AG10803 (cell line): ENCODE measurements at regions not wholly inside any gene's neighbourhood (a gene's known extent, or its start where the extent isn't known, plus 50 kb on each side); places are given as distances from the start of the nearest gene placed in this dataset.

ENCODE experiments used
- DNase-seq: peaks from one replicate; pipeline ENCODE4 v3.0.0; 2010; ENCODE audit warnings: low read depth
- H3K4me3 ChIP-seq: 2 replicates; pipeline ENCODE4 v1.5.1; 2011; ENCODE audit warnings: mild to moderate bottlenecking, low read length, control low read depth
- TF ChIP-seq, protein P1 (sequence below): conservative IDR thresholded peaks from 2 replicates; pipeline ENCODE4 v1.5.1; 2011; ENCODE audit warnings: mild to moderate bottlenecking, low read length, control low read depth, inconsistent platforms

DNA sequence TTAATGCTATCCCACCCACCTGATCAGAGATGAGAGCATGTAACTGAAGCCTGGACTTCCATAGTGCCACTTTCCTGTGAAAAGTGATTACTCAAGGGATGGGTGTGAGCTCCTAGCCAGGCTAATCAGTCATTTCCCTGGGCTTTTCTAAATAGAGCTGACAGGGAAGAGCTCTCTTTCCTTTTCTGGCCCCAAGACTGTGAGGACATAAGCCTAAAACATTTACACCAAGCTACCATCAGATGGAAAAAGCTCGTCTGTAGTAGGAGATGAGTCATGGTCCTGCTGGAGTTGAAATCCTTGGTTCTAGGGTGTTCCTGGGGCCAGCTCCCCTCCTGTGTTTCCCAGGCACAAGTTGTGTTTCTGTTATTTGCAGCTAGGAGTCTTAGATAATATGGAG, 52.4 kb upstream of the NDP start:
- TF ChIP-seq, protein P1, sequence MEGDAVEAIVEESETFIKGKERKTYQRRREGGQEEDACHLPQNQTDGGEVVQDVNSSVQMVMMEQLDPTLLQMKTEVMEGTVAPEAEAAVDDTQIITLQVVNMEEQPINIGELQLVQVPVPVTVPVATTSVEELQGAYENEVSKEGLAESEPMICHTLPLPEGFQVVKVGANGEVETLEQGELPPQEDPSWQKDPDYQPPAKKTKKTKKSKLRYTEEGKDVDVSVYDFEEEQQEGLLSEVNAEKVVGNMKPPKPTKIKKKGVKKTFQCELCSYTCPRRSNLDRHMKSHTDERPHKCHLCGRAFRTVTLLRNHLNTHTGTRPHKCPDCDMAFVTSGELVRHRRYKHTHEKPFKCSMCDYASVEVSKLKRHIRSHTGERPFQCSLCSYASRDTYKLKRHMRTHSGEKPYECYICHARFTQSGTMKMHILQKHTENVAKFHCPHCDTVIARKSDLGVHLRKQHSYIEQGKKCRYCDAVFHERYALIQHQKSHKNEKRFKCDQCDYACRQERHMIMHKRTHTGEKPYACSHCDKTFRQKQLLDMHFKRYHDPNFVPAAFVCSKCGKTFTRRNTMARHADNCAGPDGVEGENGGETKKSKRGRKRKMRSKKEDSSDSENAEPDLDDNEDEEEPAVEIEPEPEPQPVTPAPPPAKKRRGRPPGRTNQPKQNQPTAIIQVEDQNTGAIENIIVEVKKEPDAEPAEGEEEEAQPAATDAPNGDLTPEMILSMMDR, result no peak
- DNase-seq, result peak; percentile 29
- no peak overlapping the region for H3K4me3 ChIP-seq
